ENCODE measurements at regions not wholly inside any gene's neighbourhood (a gene's known extent, or its start where the extent isn't known, plus 50 kb on each side); places are given as distances from the start of the nearest gene placed in this dataset.

- Histone ChIP-seq H3K36me3 (no peaks in the 10 kb centered on the region), H3K4me1 (no peaks in the 10 kb centered on the region), H3K9me3 (peaks cover 0 to 5% (median 0%) of the 10 kb centered on the region in 4 donors), H3K27me3 (no peaks in the 10 kb centered on the region), H3K27ac (no peak overlapping the region), H3K4me3 (no peak overlapping the region)
- intact Hi-C loops (cut with DNase I; ENCODE audit: low total_unique reads), result no loop called here
- no peak for DNase-seq
- TF ChIP-seq CTCF (IDR thresholded peaks at IDR 0.05) (no peak), POLR2AphosphoS5 (IDR thresholded peaks at IDR 0.05) (no peak), POLR2A (IDR thresholded peaks at IDR 0.05) (no peak), EP300 (IDR thresholded peaks at IDR 0.05) (no peak)
- WGBS, 5 donors, result 72 to 78% (median 77%) methylated on average over 2 of the region's 2 CpGs
Observed at GRCh38 chr4:143091862-143092261, 92.9 kb upstream of the USP38 start.

- WGBS, 5 donors, result 38 to 72% (median 44%) methylated on average over 1 of the region's 1 CpG
- peaks cover 0 to 5% (median 0%) of the 10 kb centered on the region in 4 donors for H3K9me3 ChIP-seq
- H3K27ac ChIP-seq, result no peak overlapping the region
- H3K27me3 ChIP-seq, result no peaks in the 10 kb centered on the region
- H3K4me1 ChIP-seq, result no peaks in the 10 kb centered on the region
- TF ChIP-seq POLR2A (IDR thresholded peaks at IDR 0.05) (no peak), EP300 (IDR thresholded peaks at IDR 0.05) (no peak), CTCF (IDR thresholded peaks at IDR 0.05) (no peak), POLR2AphosphoS5 (IDR thresholded peaks at IDR 0.05) (no peak)
- intact Hi-C loops (cut with DNase I; ENCODE audit: low total_unique reads), result no loop called here
- DNase-seq, result no peak
- H3K36me3 ChIP-seq, result no peaks in the 10 kb centered on the region
- H3K4me3 ChIP-seq, result no peak overlapping the region
Observed at GRCh38 chr4:143095447-143095846, 89.3 kb upstream of the USP38 start.

GRCh38 chr4:143097751-143098150 is 87.0 kb upstream of the USP38 start:
- intact Hi-C loops (cut with DNase I; ENCODE audit: low total_unique reads), result no loop called here
- 36 to 62% (median 38%) methylated on average over 4 of the region's 4 CpGs for WGBS, 5 donors
- no peak overlapping the region for H3K4me3 ChIP-seq
- H3K27ac ChIP-seq, result no peak overlapping the region
- H3K27me3 ChIP-seq, result no peaks in the 10 kb centered on the region
- no peaks in the 10 kb centered on the region for H3K36me3 ChIP-seq
- DNase-seq, result peak in 1 of 2 donors; percentile 4
- TF ChIP-seq POLR2A (IDR thresholded peaks at IDR 0.05) (no peak), EP300 (IDR thresholded peaks at IDR 0.05) (no peak)
- H3K4me1 ChIP-seq, result no peaks in the 10 kb centered on the region
- H3K9me3 ChIP-seq, result no peaks in the 10 kb centered on the region

GRCh38 chr4:143099693-143100092 is 85.0 kb upstream of the USP38 start:
- TF ChIP-seq CTCF (IDR thresholded peaks at IDR 0.05), result no peak
- TF ChIP-seq POLR2AphosphoS5 (IDR thresholded peaks at IDR 0.05), result no peak
- no peak for TF ChIP-seq EP300 (IDR thresholded peaks at IDR 0.05)
- no peak for TF ChIP-seq POLR2A (IDR thresholded peaks at IDR 0.05)
- intact Hi-C loops (cut with DNase I; ENCODE audit: low total_unique reads), result no loop called here
- Histone ChIP-seq H3K27ac (no peak overlapping the region), H3K4me1 (no peaks in the 10 kb centered on the region), H3K4me3 (no peak overlapping the region), H3K27me3 (no peaks in the 10 kb centered on the region), H3K36me3 (no peaks in the 10 kb centered on the region), H3K9me3 (no peaks in the 10 kb centered on the region)
- 77 to 100% (median 90%) methylated on average over 1 to 3 of the region's 3 CpGs for WGBS, 5 donors
- no peak for DNase-seq

DNA sequence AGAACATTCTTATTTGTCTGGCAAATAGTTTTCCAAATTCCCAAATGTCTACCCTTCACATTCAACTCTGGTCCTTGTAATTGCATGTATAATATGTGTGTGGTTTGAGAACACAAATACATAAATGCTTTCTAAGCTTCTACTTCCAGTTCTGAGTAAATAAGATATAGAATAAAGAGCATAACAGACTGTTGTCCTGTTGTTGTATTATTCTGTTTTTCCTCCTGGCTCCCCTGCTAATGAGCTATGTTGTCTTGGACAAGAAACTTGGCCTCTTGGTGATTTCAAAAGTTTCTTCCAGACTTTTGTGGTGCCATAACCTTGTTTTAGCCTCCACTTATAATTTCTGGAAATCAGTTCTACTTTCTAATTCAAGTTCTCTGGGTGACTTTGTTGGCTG is 75.3 kb upstream of the USP38 start:
- Histone ChIP-seq H3K4me3 (no peak overlapping the region), H3K27me3 (no peaks in the 10 kb centered on the region), H3K36me3 (no peaks in the 10 kb centered on the region), H3K4me1 (no peaks in the 10 kb centered on the region), H3K27ac (no peak overlapping the region), H3K9me3 (no peaks in the 10 kb centered on the region)
- intact Hi-C loops (cut with DNase I; ENCODE audit: low total_unique reads), result no loop called here
- peak in 1 of 2 donors; percentile 12 for DNase-seq
- TF ChIP-seq CTCF (IDR thresholded peaks at IDR 0.05), result no peak
- TF ChIP-seq POLR2AphosphoS5 (IDR thresholded peaks at IDR 0.05), result no peak
- TF ChIP-seq POLR2A (IDR thresholded peaks at IDR 0.05), result no peak
- TF ChIP-seq EP300 (IDR thresholded peaks at IDR 0.05), result no peak

Measured in stomach (tissue), 8 donors.